ENCODE measurements at regions not wholly inside any gene's neighbourhood (a gene's known extent, or its start where the extent isn't known, plus 50 kb on each side); places are given as distances from the start of the nearest gene placed in this dataset.

GRCh38 chr18:22734791-22735627 is 198.1 kb upstream of the RBBP8 start:
- no peak overlapping the region for H3K27ac ChIP-seq (ENCODE audit: control insufficient read depth, insufficient read depth)
- TF ChIP-seq IRF4 (IDR thresholded peaks at IDR 0.05; ENCODE audit: low read depth, low read length) (no peak), WRNIP1 (IDR thresholded peaks at IDR 0.05; ENCODE audit: borderline replicate concordance, low read depth, low read length) (no peak), IRF5 (IDR thresholded peaks at IDR 0.05; ENCODE audit: borderline replicate concordance) (no peak)
- ChIA-PET SMC1A (ENCODE audit: uncharacterized antibody, unreplicated experiment) (interaction anchor here (0.9 kb wide), 1 partner anchor 11 kb away, joined by 4 read pairs; no protein-coding TSS in a partner anchor), CTCF (interaction anchor here (0.9 to 2.5 kb wide), 2 partner anchors 15 to 30 kb away, joined by 3 to 8 read pairs; no protein-coding TSS in a partner anchor), RAD21 (ENCODE audit: unreplicated experiment) (no interaction called here), POLR2A (interaction anchor here (0.5 kb wide), 1 partner anchor 386 kb away, joined by 4 read pairs; no protein-coding TSS in a partner anchor)
- intact Hi-C loops (cut with micrococcal nuclease; ENCODE audit: unreplicated experiment) (no loop called here), in situ Hi-C loops (cut with MboI) (no loop called here)
- H3K9ac ChIP-seq (ENCODE audit: control insufficient read depth, insufficient read depth, low read length): no peak overlapping the region
- FAIRE-seq: no peak
- no TSS peak for BruUV-seq (replicated peaks)
- WGBS (ENCODE audit: insufficient coverage, insufficient replicate concordance, low lambda C conversion rate, missing lambda C conversion rate): 46% methylated on average over 7 of the region's 7 CpGs
- H3K4me3 ChIP-seq: no peak overlapping the region
- no peaks in the 10 kb centered on the region for H4K20me1 ChIP-seq (ENCODE audit: control insufficient read depth, insufficient read depth)
- no peak for DNase-seq (ENCODE audit: low read depth, low spot score)
- H3K9me3 ChIP-seq (replicated peaks; ENCODE audit: control insufficient read depth, insufficient read depth, low read length): no peaks in the 10 kb centered on the region
- H2AFZ ChIP-seq (ENCODE audit: control insufficient read depth, low read depth, low read length): no peak overlapping the region
- H3K79me2 ChIP-seq (ENCODE audit: control insufficient read depth, insufficient read depth, low read length): no peaks in the 10 kb centered on the region
- no peak for ATAC-seq
- H3K4me1 ChIP-seq (ENCODE audit: control insufficient read depth, insufficient read depth, low read length): no peaks in the 10 kb centered on the region
- H3K36me3 ChIP-seq (ENCODE audit: control insufficient read depth in 2 of 2, insufficient read depth in 2 of 2, low read length in 1 of 2): no peaks in the 10 kb centered on the region
- no peak overlapping the region for H3K4me2 ChIP-seq (ENCODE audit: control insufficient read depth, insufficient read depth)
- no peaks in the 10 kb centered on the region for H3K27me3 ChIP-seq (replicated peaks in 1 of 2; ENCODE audit: control insufficient read depth in 2 of 2, insufficient read depth in 2 of 2, low read length in 1 of 2)

- H4K20me1 ChIP-seq (ENCODE audit: control insufficient read depth, insufficient read depth): no peaks in the 10 kb centered on the region
- WGBS (ENCODE audit: insufficient coverage, insufficient replicate concordance, low lambda C conversion rate, missing lambda C conversion rate): 33% methylated on average over 3 of the region's 3 CpGs
- H3K79me2 ChIP-seq (ENCODE audit: control insufficient read depth, insufficient read depth, low read length): no peaks in the 10 kb centered on the region
- intact Hi-C loops (cut with micrococcal nuclease; ENCODE audit: unreplicated experiment): no loop called here
- H3K4me1 ChIP-seq (ENCODE audit: control insufficient read depth, insufficient read depth, low read length): no peaks in the 10 kb centered on the region
- H3K9me3 ChIP-seq (replicated peaks; ENCODE audit: control insufficient read depth, insufficient read depth, low read length): no peaks in the 10 kb centered on the region
- FAIRE-seq (no peak), DNase-seq (ENCODE audit: low read depth, low spot score) (no peak), ATAC-seq (no peak)
- H3K9ac ChIP-seq (ENCODE audit: control insufficient read depth, insufficient read depth, low read length): no peak overlapping the region
- CTCF ChIA-PET: interaction anchor here (1.3 to 2.5 kb wide), 2 partner anchors 17 to 32 kb away, joined by 4 to 8 read pairs; no protein-coding TSS in a partner anchor
- RAD21 ChIA-PET (ENCODE audit: unreplicated experiment): no interaction called here
- H3K4me3 ChIP-seq: no peak overlapping the region
- POLR2A ChIA-PET: no interaction called here
- in situ Hi-C loops (cut with MboI): no loop called here
- no peak overlapping the region for H3K4me2 ChIP-seq (ENCODE audit: control insufficient read depth, insufficient read depth)
- no TSS peak for BruUV-seq (replicated peaks)
- no peak overlapping the region for H2AFZ ChIP-seq (ENCODE audit: control insufficient read depth, low read depth, low read length)
- H3K36me3 ChIP-seq (ENCODE audit: control insufficient read depth in 2 of 2, insufficient read depth in 2 of 2, low read length in 1 of 2): no peaks in the 10 kb centered on the region
- H3K27me3 ChIP-seq (replicated peaks in 1 of 2; ENCODE audit: control insufficient read depth in 2 of 2, insufficient read depth in 2 of 2, low read length in 1 of 2): no peaks in the 10 kb centered on the region
- H3K27ac ChIP-seq (ENCODE audit: control insufficient read depth, insufficient read depth): no peak overlapping the region
- TF ChIP-seq, protein P1, sequence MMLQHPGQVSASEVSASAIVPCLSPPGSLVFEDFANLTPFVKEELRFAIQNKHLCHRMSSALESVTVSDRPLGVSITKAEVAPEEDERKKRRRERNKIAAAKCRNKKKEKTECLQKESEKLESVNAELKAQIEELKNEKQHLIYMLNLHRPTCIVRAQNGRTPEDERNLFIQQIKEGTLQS (IDR thresholded peaks at IDR 0.05; ENCODE audit: borderline replicate concordance, extremely low read depth, low read depth, low read length): no peak
- TF ChIP-seq SPI1 (IDR thresholded peaks at IDR 0.05; ENCODE audit: borderline replicate concordance, insufficient read depth, low read depth, low read length): no peak
- no peak for TF ChIP-seq SP1 (IDR thresholded peaks at IDR 0.05; ENCODE audit: low read depth, low read length)
- no peak for TF ChIP-seq TCF7 (IDR thresholded peaks at IDR 0.05; ENCODE audit: borderline replicate concordance)
- TF ChIP-seq NRF1 (conservative IDR thresholded peaks at IDR 0.05; ENCODE audit: low read depth, low read length): no peak
- TF ChIP-seq JUND (IDR thresholded peaks at IDR 0.05; ENCODE audit: low read depth, low read length): no peak
- no peak for TF ChIP-seq MXI1 (IDR thresholded peaks at IDR 0.05; ENCODE audit: low read depth, low read length)
- SMC1A ChIA-PET (ENCODE audit: uncharacterized antibody, unreplicated experiment): interaction anchor here (1.1 to 1.2 kb wide), 2 partner anchors 11 to 26 kb away, joined by 3 read pairs; no protein-coding TSS in a partner anchor
Measured at GRCh38 chr18:22737054-22737453, 196.1 kb upstream of the RBBP8 start.

All from GM12878 (cell line).